DOHH2 (cell line): ENCODE measurements at regions not wholly inside any gene's neighbourhood (a gene's known extent, or its start where the extent isn't known, plus 50 kb on each side); places are given as distances from the start of the nearest gene placed in this dataset.

Experiments used
- EZH2phosphoT487 ChIP-seq: fragments of 200-600 bp; sonication (generic); IDR thresholded peaks from 2 replicates; pipeline ENCODE4 v1.6.1; 2017; ENCODE audit warnings: borderline replicate concordance, mild to moderate bottlenecking, antibody characterized with exemption, low read length, moderate library complexity, mixed read lengths
- TF ChIP-seq, protein P1 (sequence below): fragments of 200-600 bp; sonication (generic); IDR thresholded peaks from one replicate; pipeline ENCODE4 v1.5.1; 2014; ENCODE audit warnings: antibody characterized with exemption, mild to moderate bottlenecking, low read depth, low read length; ENCODE audit not compliant: poor library complexity, severe bottlenecking

DNA sequence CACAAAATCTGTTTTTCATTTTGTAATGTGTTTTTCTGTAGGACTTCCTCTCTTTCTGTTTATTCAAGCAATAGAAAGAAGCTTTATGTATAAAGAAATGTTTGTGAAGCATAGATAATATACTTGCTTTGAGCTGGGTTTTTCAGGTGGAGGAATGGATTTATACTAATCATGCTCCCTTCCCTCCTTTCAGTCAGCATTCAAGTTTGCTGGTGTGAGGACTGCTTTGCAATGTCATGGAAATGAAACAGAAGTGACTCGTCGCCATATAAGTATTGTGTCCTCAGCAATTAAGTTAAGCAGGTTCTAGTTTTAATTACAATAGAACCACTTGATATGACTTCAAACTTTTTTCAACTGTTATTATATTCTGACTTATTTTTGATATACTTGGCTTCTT, 1447.1 kb downstream of the PCDH19 start:
- TF ChIP-seq, protein P1, sequence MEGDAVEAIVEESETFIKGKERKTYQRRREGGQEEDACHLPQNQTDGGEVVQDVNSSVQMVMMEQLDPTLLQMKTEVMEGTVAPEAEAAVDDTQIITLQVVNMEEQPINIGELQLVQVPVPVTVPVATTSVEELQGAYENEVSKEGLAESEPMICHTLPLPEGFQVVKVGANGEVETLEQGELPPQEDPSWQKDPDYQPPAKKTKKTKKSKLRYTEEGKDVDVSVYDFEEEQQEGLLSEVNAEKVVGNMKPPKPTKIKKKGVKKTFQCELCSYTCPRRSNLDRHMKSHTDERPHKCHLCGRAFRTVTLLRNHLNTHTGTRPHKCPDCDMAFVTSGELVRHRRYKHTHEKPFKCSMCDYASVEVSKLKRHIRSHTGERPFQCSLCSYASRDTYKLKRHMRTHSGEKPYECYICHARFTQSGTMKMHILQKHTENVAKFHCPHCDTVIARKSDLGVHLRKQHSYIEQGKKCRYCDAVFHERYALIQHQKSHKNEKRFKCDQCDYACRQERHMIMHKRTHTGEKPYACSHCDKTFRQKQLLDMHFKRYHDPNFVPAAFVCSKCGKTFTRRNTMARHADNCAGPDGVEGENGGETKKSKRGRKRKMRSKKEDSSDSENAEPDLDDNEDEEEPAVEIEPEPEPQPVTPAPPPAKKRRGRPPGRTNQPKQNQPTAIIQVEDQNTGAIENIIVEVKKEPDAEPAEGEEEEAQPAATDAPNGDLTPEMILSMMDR, result no peak
- TF ChIP-seq EZH2phosphoT487, result no peak
